ENCODE measurements at regions not wholly inside any gene's neighbourhood (a gene's known extent, or its start where the extent isn't known, plus 50 kb on each side); places are given as distances from the start of the nearest gene placed in this dataset.
"Not testable (repeated sequence)": the region's sequence is repeated elsewhere in the genome, so short reads cannot be mapped to it uniquely, and the experiment has no call there.

DNA sequence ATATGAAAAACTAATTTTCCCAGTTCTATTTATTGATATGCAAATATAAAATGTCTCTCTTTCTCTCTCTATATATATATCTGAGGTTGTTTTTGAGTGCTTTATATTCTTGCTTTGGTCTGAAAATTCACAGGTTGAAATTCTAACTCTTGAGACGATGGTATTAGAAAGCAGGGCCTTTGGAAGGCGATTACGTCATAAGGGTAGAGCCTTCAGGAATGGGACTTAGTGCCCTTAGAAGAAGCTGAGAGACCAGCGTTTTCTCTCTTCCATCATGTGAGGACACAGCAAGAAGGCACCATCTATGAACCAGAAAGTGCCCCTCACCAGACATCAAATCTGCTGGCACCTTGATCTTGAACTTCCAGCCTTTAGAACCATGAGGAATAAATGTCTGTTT, 57.4 kb upstream of the PAXBP1 start:
- no peak for ATAC-seq
- DNase-seq (ENCODE audit: low read depth, low spot score), result no peak
- intact Hi-C loops (cut with micrococcal nuclease; ENCODE audit: unreplicated experiment), result no loop called here
- in situ Hi-C loops (cut with HindIII; ENCODE audit: low pct_unique_long_range_greater_than_20kb, low sequenced_read_pairs), result no loop called here
- Histone ChIP-seq H3K27me3 (ENCODE audit: control insufficient read depth, insufficient read depth, low read length) (no peaks in the 10 kb centered on the region; the same call in 1 of the 2 replicates), H3K27ac (ENCODE audit: low read length) (no peak overlapping the region), H3K4me3 (ENCODE audit: low read depth in 2 of 2, low read length in 2 of 2) (no peak overlapping the region), H3K36me3 (ENCODE audit: control insufficient read depth, insufficient read depth, low read length) (no peaks in the 10 kb centered on the region), H3K9me3 (ENCODE audit: control insufficient read depth, insufficient read depth, low read depth, low read length) (no peaks in the 10 kb centered on the region), H3K4me1 (ENCODE audit: control insufficient read depth, insufficient read depth, low read length) (no peaks in the 10 kb centered on the region)
- ChIA-PET CTCF (interaction anchor here (0.5 kb wide), 1 partner anchor 24 kb away, joined by 3 read pairs; no protein-coding TSS in a partner anchor), POLR2A (no interaction called here)
- no TSS peak for BruUV-seq (replicated peaks)
- TF ChIP-seq POLR2AphosphoS5 (IDR thresholded peaks at IDR 0.05; ENCODE audit: low read depth, low read length) (no peak), SIN3A (IDR thresholded peaks at IDR 0.05; ENCODE audit: borderline replicate concordance, insufficient read depth, low read depth, low read length) (no peak), TCF7L2 (IDR thresholded peaks at IDR 0.05; ENCODE audit: low read depth, low read length) (no peak)
- TF ChIP-seq, protein P1, sequence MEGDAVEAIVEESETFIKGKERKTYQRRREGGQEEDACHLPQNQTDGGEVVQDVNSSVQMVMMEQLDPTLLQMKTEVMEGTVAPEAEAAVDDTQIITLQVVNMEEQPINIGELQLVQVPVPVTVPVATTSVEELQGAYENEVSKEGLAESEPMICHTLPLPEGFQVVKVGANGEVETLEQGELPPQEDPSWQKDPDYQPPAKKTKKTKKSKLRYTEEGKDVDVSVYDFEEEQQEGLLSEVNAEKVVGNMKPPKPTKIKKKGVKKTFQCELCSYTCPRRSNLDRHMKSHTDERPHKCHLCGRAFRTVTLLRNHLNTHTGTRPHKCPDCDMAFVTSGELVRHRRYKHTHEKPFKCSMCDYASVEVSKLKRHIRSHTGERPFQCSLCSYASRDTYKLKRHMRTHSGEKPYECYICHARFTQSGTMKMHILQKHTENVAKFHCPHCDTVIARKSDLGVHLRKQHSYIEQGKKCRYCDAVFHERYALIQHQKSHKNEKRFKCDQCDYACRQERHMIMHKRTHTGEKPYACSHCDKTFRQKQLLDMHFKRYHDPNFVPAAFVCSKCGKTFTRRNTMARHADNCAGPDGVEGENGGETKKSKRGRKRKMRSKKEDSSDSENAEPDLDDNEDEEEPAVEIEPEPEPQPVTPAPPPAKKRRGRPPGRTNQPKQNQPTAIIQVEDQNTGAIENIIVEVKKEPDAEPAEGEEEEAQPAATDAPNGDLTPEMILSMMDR (IDR thresholded peaks at IDR 0.05), result no peak
- TF ChIP-seq, protein P2, sequence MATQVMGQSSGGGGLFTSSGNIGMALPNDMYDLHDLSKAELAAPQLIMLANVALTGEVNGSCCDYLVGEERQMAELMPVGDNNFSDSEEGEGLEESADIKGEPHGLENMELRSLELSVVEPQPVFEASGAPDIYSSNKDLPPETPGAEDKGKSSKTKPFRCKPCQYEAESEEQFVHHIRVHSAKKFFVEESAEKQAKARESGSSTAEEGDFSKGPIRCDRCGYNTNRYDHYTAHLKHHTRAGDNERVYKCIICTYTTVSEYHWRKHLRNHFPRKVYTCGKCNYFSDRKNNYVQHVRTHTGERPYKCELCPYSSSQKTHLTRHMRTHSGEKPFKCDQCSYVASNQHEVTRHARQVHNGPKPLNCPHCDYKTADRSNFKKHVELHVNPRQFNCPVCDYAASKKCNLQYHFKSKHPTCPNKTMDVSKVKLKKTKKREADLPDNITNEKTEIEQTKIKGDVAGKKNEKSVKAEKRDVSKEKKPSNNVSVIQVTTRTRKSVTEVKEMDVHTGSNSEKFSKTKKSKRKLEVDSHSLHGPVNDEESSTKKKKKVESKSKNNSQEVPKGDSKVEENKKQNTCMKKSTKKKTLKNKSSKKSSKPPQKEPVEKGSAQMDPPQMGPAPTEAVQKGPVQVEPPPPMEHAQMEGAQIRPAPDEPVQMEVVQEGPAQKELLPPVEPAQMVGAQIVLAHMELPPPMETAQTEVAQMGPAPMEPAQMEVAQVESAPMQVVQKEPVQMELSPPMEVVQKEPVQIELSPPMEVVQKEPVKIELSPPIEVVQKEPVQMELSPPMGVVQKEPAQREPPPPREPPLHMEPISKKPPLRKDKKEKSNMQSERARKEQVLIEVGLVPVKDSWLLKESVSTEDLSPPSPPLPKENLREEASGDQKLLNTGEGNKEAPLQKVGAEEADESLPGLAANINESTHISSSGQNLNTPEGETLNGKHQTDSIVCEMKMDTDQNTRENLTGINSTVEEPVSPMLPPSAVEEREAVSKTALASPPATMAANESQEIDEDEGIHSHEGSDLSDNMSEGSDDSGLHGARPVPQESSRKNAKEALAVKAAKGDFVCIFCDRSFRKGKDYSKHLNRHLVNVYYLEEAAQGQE (IDR thresholded peaks at IDR 0.05; ENCODE audit: insufficient read depth in 1 of 2, low read depth in 2 of 2, low read length in 1 of 2), result no peak

DNA sequence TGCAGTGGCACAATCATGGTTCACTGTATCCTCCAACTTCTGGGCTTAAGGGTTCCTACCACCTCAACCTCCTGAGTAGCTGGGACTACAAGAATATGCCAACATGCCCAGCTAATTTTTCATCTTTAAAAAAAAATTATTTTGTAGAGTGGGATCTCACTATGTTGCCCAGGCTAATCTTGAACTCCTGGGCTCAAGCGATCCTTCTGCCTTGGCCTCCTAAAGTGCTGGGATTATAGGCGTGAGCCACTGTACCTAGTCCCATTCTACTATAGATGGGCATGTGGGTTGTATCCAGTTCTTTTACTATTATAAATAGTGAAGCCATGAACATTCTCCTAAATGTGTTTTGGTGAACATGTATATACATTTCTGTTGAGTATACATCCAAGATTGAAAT, 57.9 kb upstream of the PAXBP1 start:
- in situ Hi-C loops (cut with HindIII; ENCODE audit: low pct_unique_long_range_greater_than_20kb, low sequenced_read_pairs), result no loop called here
- no TSS peak for BruUV-seq (replicated peaks)
- Histone ChIP-seq H3K4me3 (ENCODE audit: low read depth in 2 of 2, low read length in 2 of 2) (no peak overlapping the region), H3K4me1 (ENCODE audit: control insufficient read depth, insufficient read depth, low read length) (no peaks in the 10 kb centered on the region), H3K9me3 (ENCODE audit: control insufficient read depth, insufficient read depth, low read depth, low read length) (no peaks in the 10 kb centered on the region), H3K36me3 (ENCODE audit: control insufficient read depth, insufficient read depth, low read length) (no peaks in the 10 kb centered on the region), H3K27me3 (ENCODE audit: control insufficient read depth, insufficient read depth, low read length) (no peaks in the 10 kb centered on the region; the same call in 1 of the 2 replicates), H3K27ac (ENCODE audit: low read length) (no peak overlapping the region)
- TF ChIP-seq, protein P1 (IDR thresholded peaks at IDR 0.05), result no peak
- TF ChIP-seq, protein P2 (IDR thresholded peaks at IDR 0.05; ENCODE audit: insufficient read depth in 1 of 2, low read depth in 2 of 2, low read length in 1 of 2), result no peak
- TF ChIP-seq POLR2AphosphoS5 (IDR thresholded peaks at IDR 0.05; ENCODE audit: low read depth, low read length), result no peak
- TF ChIP-seq SIN3A (IDR thresholded peaks at IDR 0.05; ENCODE audit: borderline replicate concordance, insufficient read depth, low read depth, low read length), result no peak
- no peak for TF ChIP-seq TCF7L2 (IDR thresholded peaks at IDR 0.05; ENCODE audit: low read depth, low read length)
- ChIA-PET CTCF (interaction anchor here (0.5 kb wide), 1 partner anchor 25 kb away, joined by 3 read pairs; no protein-coding TSS in a partner anchor), POLR2A (no interaction called here)
- DNase-seq (ENCODE audit: low read depth, low spot score) (no peak), ATAC-seq (no peak)
- intact Hi-C loops (cut with micrococcal nuclease; ENCODE audit: unreplicated experiment), result no loop called here

DNA sequence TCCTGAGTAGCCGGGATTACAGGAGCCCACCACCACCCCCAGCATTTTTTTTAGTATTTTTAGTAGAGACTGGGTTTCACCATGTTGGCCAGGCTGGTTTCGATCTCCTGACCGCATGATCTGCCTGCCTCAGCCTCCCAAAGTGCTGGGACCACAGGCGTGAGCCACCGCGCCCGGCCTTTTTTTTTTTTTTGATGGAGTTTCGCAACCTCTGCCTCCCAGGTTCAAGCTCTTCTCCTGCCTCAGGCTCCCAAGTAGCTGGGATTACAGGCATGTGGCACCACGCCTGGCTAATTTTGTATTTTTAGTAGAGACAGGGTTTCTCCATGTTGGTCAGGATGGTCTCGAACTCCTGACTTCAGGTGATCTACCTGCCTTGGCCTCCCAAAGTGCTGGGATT, 60.2 kb upstream of the PAXBP1 start:
- intact Hi-C loops (cut with micrococcal nuclease; ENCODE audit: unreplicated experiment), result loop anchor here (5.0 to 10.0 kb wide), 3 partner anchors 83 to 366 kb away; no protein-coding TSS in a partner anchor
- POLR2A ChIA-PET; H3K27ac ChIP-seq (ENCODE audit: low read length); H3K9me3 ChIP-seq (ENCODE audit: control insufficient read depth, insufficient read depth, low read depth, low read length); in situ Hi-C loops (cut with HindIII; ENCODE audit: low pct_unique_long_range_greater_than_20kb, low sequenced_read_pairs); DNase-seq (ENCODE audit: low read depth, low spot score); CTCF ChIA-PET; H3K4me1 ChIP-seq (ENCODE audit: control insufficient read depth, insufficient read depth, low read length); ATAC-seq; H3K4me3 ChIP-seq (ENCODE audit: low read depth in 2 of 2, low read length in 2 of 2); H3K27me3 ChIP-seq (ENCODE audit: control insufficient read depth, insufficient read depth, low read length); H3K36me3 ChIP-seq (ENCODE audit: control insufficient read depth, insufficient read depth, low read length); BruUV-seq (replicated peaks): not testable (repeated sequence)

Measured in Panc1 (cell line).